Gastrocnemius medialis (tissue), 4 donors: ENCODE measurements at regions not wholly inside any gene's neighbourhood (a gene's known extent, or its start where the extent isn't known, plus 50 kb on each side); places are given as distances from the start of the nearest gene placed in this dataset.
"Not testable (repeated sequence)": the region's sequence is repeated elsewhere in the genome, so short reads cannot be mapped to it uniquely, and the experiment has no call there.

Source experiments
- ATAC-seq, 2 donors: fragments of 150-250 bp; one replicate each; pipeline ENCODE4 v1.9.1; 2016
- DNase-seq, 2 donors: peaks; one replicate each; pipeline ENCODE4 v3.0.0-alpha.2; 2019
- H3K27ac ChIP-seq, 4 donors: fragments of 200-600 bp; sonication (generic); 1 replicate in 1 of 4; 2 replicates in 3 of 4; pipeline ENCODE4 v1.5.1; 2016 to 2018; ENCODE audit warnings: mild to moderate bottlenecking in 2 of 4, moderate library complexity in 1 of 4
- H3K27me3 ChIP-seq, 3 donors: fragments of 200-600 bp; sonication (generic) in 2 of 3; 1 replicate in 1 of 3; 2 replicates in 2 of 3; pipeline versions ENCODE4 v1.5.1 to v1.6.0; 2016 to 2019; ENCODE audit warnings: mild to moderate bottlenecking in 1 of 3, moderate library complexity in 1 of 3
- H3K36me3 ChIP-seq, 2 donors: fragments of 200-600 bp; sonication (generic) in 1 of 2; one replicate each; pipeline ENCODE4 v1.5.1; 2017 to 2018
- H3K4me1 ChIP-seq, 2 donors: fragments of 200-600 bp; sonication (generic) in 1 of 2; one replicate each; pipeline ENCODE4 v1.5.1; 2016 to 2017; ENCODE audit warnings: mild to moderate bottlenecking in 2 of 2
- H3K4me3 ChIP-seq, 4 donors: fragments of 200-600 bp; sonication (generic) in 3 of 4; 1 replicate in 1 of 4; 2 replicates in 3 of 4; pipeline ENCODE4 v1.5.1; 2016 to 2019; ENCODE audit warnings: mild to moderate bottlenecking in 2 of 4
- H3K9me3 ChIP-seq, 3 donors: fragments of 200-600 bp; sonication (generic) in 2 of 3; 1 replicate in 1 of 3; 2 replicates in 2 of 3; pipeline ENCODE4 v1.5.1; 2016 to 2019
- CTCF ChIP-seq, 5 experiments: fragments of 450-650 bp in 3 of 5; fragments of 200-600 bp in 2 of 5; sonication (generic) in 2 of 5; IDR thresholded peaks in 4 of 5; conservative IDR thresholded peaks in 1 of 5; 1 replicate in 4 of 5; 2 replicates in 1 of 5; pipeline ENCODE4 v1.5.1; 2016 to 2019; ENCODE audit warnings: antibody characterized with exemption in 5 of 5, mild to moderate bottlenecking in 3 of 5, moderate library complexity in 3 of 5
- POLR2A ChIP-seq, 2 donors: fragments of 450-650 bp; IDR thresholded peaks; one replicate each; pipeline ENCODE4 v1.6.1; 2017; ENCODE audit warnings: antibody characterized with exemption in 2 of 2, mild to moderate bottlenecking in 2 of 2, moderate library complexity in 2 of 2
- in situ Hi-C, 4 donors: fragments of 200-750 bp; cut with MboI; loops; one replicate each; pipeline versions ENCODE4 v1.15.0 to v1.8.0; 2017; ENCODE audit warnings: low sequenced_read_pairs in 4 of 4
- intact Hi-C: fragments of 100-400 bp; cut with DNase I; formaldehyde crosslinking; loops from one replicate; pipeline ENCODE4 v1.15.1; 2023; ENCODE audit warnings: low total_unique reads

GRCh38 chr2:38243186-38243880 is 133.7 kb downstream of the ATL2 start:
- Histone ChIP-seq H3K27me3 (no peaks in the 10 kb centered on the region), H3K27ac (no peak overlapping the region), H3K4me1 (peaks cover 6 to 7% of the 10 kb centered on the region in 2 donors), H3K36me3 (no peaks in the 10 kb centered on the region), H3K4me3 (no peak overlapping the region), H3K9me3 (no peaks in the 10 kb centered on the region)
- in situ Hi-C loops: no loop called here
- no peak for TF ChIP-seq POLR2A (IDR thresholded peaks at IDR 0.05)
- TF ChIP-seq CTCF (IDR thresholded peaks at IDR 0.05 in 4 of 5, conservative IDR thresholded peaks at IDR 0.05 in 1 of 5): no peak
- ATAC-seq (no peak), DNase-seq (no peak)
- intact Hi-C loops: no loop called here

- intact Hi-C loops (no loop called here), in situ Hi-C loops (no loop called here)
- DNase-seq: no peak
- TF ChIP-seq CTCF (IDR thresholded peaks at IDR 0.05 in 4 of 5, conservative IDR thresholded peaks at IDR 0.05 in 1 of 5) (no peak), POLR2A (IDR thresholded peaks at IDR 0.05) (no peak)
- no peaks in the 10 kb centered on the region for H3K27me3 ChIP-seq
- no peak for ATAC-seq
- no peak overlapping the region for H3K4me3 ChIP-seq
- no peaks in the 10 kb centered on the region for H3K36me3 ChIP-seq
- no peaks in the 10 kb centered on the region for H3K4me1 ChIP-seq
- H3K9me3 ChIP-seq: no peaks in the 10 kb centered on the region
- no peak overlapping the region for H3K27ac ChIP-seq
These were observed 137.6 kb downstream of the ATL2 start for GRCh38 chr2:38239452-38239851.

GRCh38 chr2:38238705-38239104 is 138.4 kb downstream of the ATL2 start:
- H3K27ac ChIP-seq, H3K4me3 ChIP-seq, H3K9me3 ChIP-seq, intact Hi-C loops, DNase-seq, H3K36me3 ChIP-seq, H3K4me1 ChIP-seq, H3K27me3 ChIP-seq, ATAC-seq, in situ Hi-C loops: not testable (repeated sequence)

- ATAC-seq: no peak
These were observed 139.8 kb downstream of the ATL2 start for GRCh38 chr2:38237311-38237710.

More at GRCh38 chr2:38237311-38237710, 139.8 kb downstream of the ATL2 start:
- no peak overlapping the region for H3K27ac ChIP-seq
- in situ Hi-C loops (no loop called here), intact Hi-C loops (no loop called here)
- no peaks in the 10 kb centered on the region for H3K27me3 ChIP-seq
- no peaks in the 10 kb centered on the region for H3K9me3 ChIP-seq
- H3K4me3 ChIP-seq: no peak overlapping the region
- no peaks in the 10 kb centered on the region for H3K4me1 ChIP-seq
- TF ChIP-seq POLR2A (IDR thresholded peaks at IDR 0.05): no peak
- no peak for TF ChIP-seq CTCF (IDR thresholded peaks at IDR 0.05 in 4 of 5, conservative IDR thresholded peaks at IDR 0.05 in 1 of 5)
- no peak for DNase-seq
- no peaks in the 10 kb centered on the region for H3K36me3 ChIP-seq
